GM12892 (cell line): ENCODE measurements at regions not wholly inside any gene's neighbourhood (a gene's known extent, or its start where the extent isn't known, plus 50 kb on each side); places are given as distances from the start of the nearest gene placed in this dataset.

Experiments used
- POLR2A ChIP-seq: IDR thresholded peaks from 2 replicates; pipeline ENCODE4 v1.6.1; 2011; ENCODE audit warnings: low read depth, low read length, control low read depth
- POLR2AphosphoS5 ChIP-seq: IDR thresholded peaks from 2 replicates; pipeline ENCODE4 v1.6.1; 2011; ENCODE audit warnings: low read depth, low read length, control low read depth
- TAF1 ChIP-seq: IDR thresholded peaks from 2 replicates; pipeline ENCODE4 v1.6.1; 2011; ENCODE audit warnings: low read depth, mild to moderate bottlenecking, control low read depth, low read length, borderline replicate concordance

GRCh38 chr10:80755893-80756292, 218.2 kb downstream of the SH2D4B start:
- TF ChIP-seq TAF1 (no peak), POLR2A (no peak), POLR2AphosphoS5 (no peak)
